Liver (tissue), 8 donors: ENCODE measurements at regions not wholly inside any gene's neighbourhood (a gene's known extent, or its start where the extent isn't known, plus 50 kb on each side); places are given as distances from the start of the nearest gene placed in this dataset.

Experiments
- DNase-seq: peaks from one replicate; pipeline ENCODE4 v3.0.0-alpha.2; 2017; ENCODE audit warnings: low spot score
- H3K27ac ChIP-seq, 2 donors: one replicate each; pipeline ENCODE4 v1.7.0; 2013; ENCODE audit warnings: inconsistent platforms in 2 of 2, low read length in 2 of 2, control low read depth in 1 of 2, low read depth in 1 of 2, mild to moderate bottlenecking in 1 of 2
- H3K27me3 ChIP-seq, 4 donors: one replicate each; pipeline versions ENCODE4 v1.6.1 to v1.7.0; 2013; ENCODE audit warnings: low read length in 3 of 4, inconsistent platforms in 1 of 4, mild to moderate bottlenecking in 1 of 4, moderate library complexity in 1 of 4; ENCODE audit not compliant: control insufficient read depth in 4 of 4, insufficient read depth in 4 of 4
- H3K36me3 ChIP-seq, 4 donors: one replicate each; pipeline versions ENCODE4 v1.6.1 to v1.7.0; 2013; ENCODE audit warnings: low read length in 3 of 4, mild to moderate bottlenecking in 3 of 4, low read depth in 1 of 4, moderate library complexity in 1 of 4; ENCODE audit not compliant: control insufficient read depth in 4 of 4, insufficient read depth in 3 of 4
- H3K4me1 ChIP-seq, 4 donors: one replicate each; pipeline versions ENCODE4 v1.6.1 to v1.7.0; 2013; ENCODE audit warnings: low read length in 3 of 4, mild to moderate bottlenecking in 3 of 4, moderate library complexity in 1 of 4; ENCODE audit not compliant: control insufficient read depth in 4 of 4, insufficient read depth in 4 of 4
- H3K4me3 ChIP-seq, 3 donors: one replicate each; pipeline versions ENCODE4 v1.6.1 to v1.7.0; 2013; ENCODE audit warnings: low read length in 3 of 3, control low read depth in 1 of 3, low read depth in 1 of 3, mild to moderate bottlenecking in 1 of 3
- H3K9ac ChIP-seq, 2 donors: one replicate each; pipeline ENCODE4 v1.7.0; 2013; ENCODE audit warnings: low read length in 2 of 2, mild to moderate bottlenecking in 2 of 2, moderate library complexity in 2 of 2, control low read depth in 1 of 2, low read depth in 1 of 2
- H3K9me3 ChIP-seq, 4 donors: one replicate each; pipeline versions ENCODE4 v1.6.1 to v1.7.0; 2013; ENCODE audit warnings: low read length in 3 of 4; ENCODE audit not compliant: control insufficient read depth in 4 of 4
- EGR1 ChIP-seq, 2 donors: IDR thresholded peaks; 2 replicates each; pipeline ENCODE4 v1.6.1; 2016 to 2018; ENCODE audit warnings: antibody characterized with exemption in 2 of 2, low read depth in 2 of 2
- FOXA1 ChIP-seq: IDR thresholded peaks from 2 replicates; pipeline ENCODE4 v1.6.1; 2016; ENCODE audit warnings: antibody characterized with exemption
- FOXA2 ChIP-seq: IDR thresholded peaks from 2 replicates; pipeline ENCODE4 v1.6.1; 2016; ENCODE audit warnings: antibody characterized with exemption
- GABPA ChIP-seq, 2 donors: IDR thresholded peaks in 1 of 2; conservative IDR thresholded peaks in 1 of 2; 2 replicates each; pipeline ENCODE4 v1.6.1; 2016; ENCODE audit warnings: antibody characterized with exemption in 2 of 2, mild to moderate bottlenecking in 1 of 2, moderate library complexity in 1 of 2
- HNF4A ChIP-seq, 2 donors: conservative IDR thresholded peaks; 2 replicates each; pipeline ENCODE4 v1.6.1; 2016; ENCODE audit warnings: antibody characterized with exemption in 2 of 2, mild to moderate bottlenecking in 2 of 2
- HNF4G ChIP-seq: IDR thresholded peaks from 2 replicates; pipeline ENCODE4 v1.6.1; 2016; ENCODE audit warnings: antibody characterized with exemption
- JUND ChIP-seq, 2 donors: IDR thresholded peaks; 2 replicates each; pipeline ENCODE4 v1.6.1; 2016; ENCODE audit warnings: antibody characterized with exemption in 2 of 2
- NR2F2 ChIP-seq: IDR thresholded peaks from 2 replicates; pipeline ENCODE4 v1.6.1; 2016; ENCODE audit warnings: antibody characterized with exemption
- RAD21 ChIP-seq, 2 donors: IDR thresholded peaks; 2 replicates each; pipeline ENCODE4 v1.6.1; 2016; ENCODE audit warnings: antibody characterized with exemption in 2 of 2, mild to moderate bottlenecking in 2 of 2
- RXRA ChIP-seq, 2 donors: IDR thresholded peaks; 2 replicates each; pipeline ENCODE4 v1.6.1; 2017 to 2018; ENCODE audit warnings: antibody characterized with exemption in 2 of 2, mild to moderate bottlenecking in 1 of 2
- SP1 ChIP-seq: IDR thresholded peaks from 2 replicates; pipeline ENCODE4 v1.6.1; 2018; ENCODE audit warnings: antibody characterized with exemption, mild to moderate bottlenecking
- TAF1 ChIP-seq: conservative IDR thresholded peaks from 2 replicates; pipeline ENCODE4 v1.6.1; 2016; ENCODE audit warnings: antibody characterized with exemption, mild to moderate bottlenecking
- YY1 ChIP-seq: IDR thresholded peaks from 2 replicates; pipeline ENCODE4 v1.6.1; 2016; ENCODE audit warnings: antibody characterized with exemption, mild to moderate bottlenecking
- whole genome bisulfite sequencing: extraction: QIAGEN DNeasy Blood & Tissue Kit; methylation state at CpG from one replicate; pipeline ENCODE4 v1.1.7; 2013; 5-methylcytosine and 5-hydroxymethylcytosine counted together
- TF ChIP-seq, protein P1 (sequence below): IDR thresholded peaks from 2 replicates; pipeline ENCODE4 v1.6.1; 2016; ENCODE audit warnings: antibody characterized with exemption
- TF ChIP-seq, protein P2 (sequence below): fragments of 150-350 bp; IDR thresholded peaks from 2 replicates; pipeline ENCODE4 v1.5.1; 2017; ENCODE audit warnings: improper control_type of control experiment, low read depth, low read length; ENCODE audit not compliant: missing input control
- TF ChIP-seq, protein P3 (sequence below): IDR thresholded peaks from 2 replicates; pipeline ENCODE4 v1.6.1; 2016; ENCODE audit warnings: antibody characterized with exemption, mild to moderate bottlenecking
- TF ChIP-seq, protein P4 (sequence below): IDR thresholded peaks from 2 replicates; pipeline ENCODE4 v1.6.1; 2016; ENCODE audit warnings: antibody characterized with exemption
- donor health status: healthy.
- donor health status: healthy.
- donor health status: healthy.
- donor health status: healthy.
- donor health status: healthy.

DNA sequence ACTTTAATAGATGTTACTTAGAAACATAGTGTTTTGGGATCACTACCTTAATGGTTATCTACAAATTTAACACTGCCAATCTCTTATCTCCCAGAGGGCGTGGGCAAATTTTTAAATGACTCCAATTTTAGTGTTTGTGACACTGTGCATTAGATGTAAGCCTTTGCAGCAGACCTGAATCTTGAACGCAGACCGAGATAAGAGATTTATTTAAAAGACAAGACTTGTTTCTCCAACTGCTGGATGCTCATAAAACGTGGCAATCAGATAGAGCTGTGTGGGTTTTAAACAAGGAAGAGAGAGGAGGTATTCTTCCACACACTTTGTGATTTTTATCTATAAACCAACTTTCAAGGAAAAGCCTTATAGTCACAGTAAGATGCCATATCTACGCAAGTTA is 252.5 kb upstream of the NR3C2 start:
- H3K27me3 ChIP-seq = no peaks in the 10 kb centered on the region
- no peak overlapping the region for H3K9ac ChIP-seq
- 72% methylated on average over 5 of the region's 5 CpGs for WGBS
- H3K4me1 ChIP-seq = no peaks in the 10 kb centered on the region
- TF ChIP-seq, protein P1, sequence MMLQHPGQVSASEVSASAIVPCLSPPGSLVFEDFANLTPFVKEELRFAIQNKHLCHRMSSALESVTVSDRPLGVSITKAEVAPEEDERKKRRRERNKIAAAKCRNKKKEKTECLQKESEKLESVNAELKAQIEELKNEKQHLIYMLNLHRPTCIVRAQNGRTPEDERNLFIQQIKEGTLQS = no peak
- no peak for TF ChIP-seq FOXA2
- no peaks in the 10 kb centered on the region for H3K36me3 ChIP-seq
- no peaks in the 10 kb centered on the region for H3K9me3 ChIP-seq
- no peak overlapping the region for H3K27ac ChIP-seq
- H3K4me3 ChIP-seq = no peak overlapping the region
- DNase-seq = no peak

DNA sequence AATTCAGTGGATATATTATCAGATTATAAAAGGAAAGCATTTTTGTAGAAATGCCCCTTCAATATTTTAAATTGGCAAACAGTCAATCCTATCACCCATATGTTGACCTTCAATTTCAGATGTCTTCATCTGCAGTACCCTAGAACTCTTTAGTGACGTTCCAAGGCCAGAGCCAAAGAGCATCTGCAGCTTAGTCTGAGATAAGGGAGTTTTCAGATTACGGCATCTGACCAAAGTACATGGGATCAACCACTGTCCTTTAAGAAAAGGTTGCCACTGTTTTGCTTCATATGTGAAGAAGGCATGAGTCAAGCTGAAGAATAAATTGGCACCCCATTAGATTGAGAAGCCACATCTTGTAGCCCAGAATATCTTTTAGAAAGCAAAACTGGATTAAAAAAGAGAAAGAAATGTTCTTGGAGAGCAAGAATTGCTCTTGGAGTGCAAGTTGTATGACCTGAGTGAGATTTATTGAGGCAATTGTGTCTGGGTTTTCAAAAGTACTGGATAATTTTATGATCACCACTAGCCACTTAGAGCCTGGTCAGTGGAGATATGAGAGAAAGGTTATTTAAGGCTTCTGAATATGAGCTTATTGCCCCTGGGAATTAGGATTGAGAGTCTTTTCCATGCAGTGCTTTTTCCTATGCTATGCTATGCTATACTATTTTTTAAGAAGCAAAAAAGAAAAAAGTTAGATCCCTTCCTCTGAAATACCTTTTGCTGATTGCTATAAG is 251.9 kb upstream of the NR3C2 start:
- Histone ChIP-seq H3K27me3 (no peaks in the 10 kb centered on the region), H3K9ac (no peak overlapping the region), H3K36me3 (no peaks in the 10 kb centered on the region), H3K4me3 (no peak overlapping the region), H3K9me3 (no peaks in the 10 kb centered on the region), H3K4me1 (no peaks in the 10 kb centered on the region), H3K27ac (no peak overlapping the region)
- 44% methylated on average over 2 of the region's 2 CpGs for WGBS
- no peak for DNase-seq
- TF ChIP-seq SP1 = no peak
- TF ChIP-seq HNF4A (conservative IDR thresholded peaks at IDR 0.05) = peak; percentile 27 to 80
- TF ChIP-seq RXRA (IDR thresholded peaks at IDR 0.05) = peak in 1 of 2 donors; percentile 60
- TF ChIP-seq, protein P2, sequence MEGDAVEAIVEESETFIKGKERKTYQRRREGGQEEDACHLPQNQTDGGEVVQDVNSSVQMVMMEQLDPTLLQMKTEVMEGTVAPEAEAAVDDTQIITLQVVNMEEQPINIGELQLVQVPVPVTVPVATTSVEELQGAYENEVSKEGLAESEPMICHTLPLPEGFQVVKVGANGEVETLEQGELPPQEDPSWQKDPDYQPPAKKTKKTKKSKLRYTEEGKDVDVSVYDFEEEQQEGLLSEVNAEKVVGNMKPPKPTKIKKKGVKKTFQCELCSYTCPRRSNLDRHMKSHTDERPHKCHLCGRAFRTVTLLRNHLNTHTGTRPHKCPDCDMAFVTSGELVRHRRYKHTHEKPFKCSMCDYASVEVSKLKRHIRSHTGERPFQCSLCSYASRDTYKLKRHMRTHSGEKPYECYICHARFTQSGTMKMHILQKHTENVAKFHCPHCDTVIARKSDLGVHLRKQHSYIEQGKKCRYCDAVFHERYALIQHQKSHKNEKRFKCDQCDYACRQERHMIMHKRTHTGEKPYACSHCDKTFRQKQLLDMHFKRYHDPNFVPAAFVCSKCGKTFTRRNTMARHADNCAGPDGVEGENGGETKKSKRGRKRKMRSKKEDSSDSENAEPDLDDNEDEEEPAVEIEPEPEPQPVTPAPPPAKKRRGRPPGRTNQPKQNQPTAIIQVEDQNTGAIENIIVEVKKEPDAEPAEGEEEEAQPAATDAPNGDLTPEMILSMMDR = no peak
- no peak for TF ChIP-seq YY1
- TF ChIP-seq, protein P1 = no peak
- no peak for TF ChIP-seq HNF4G
- TF ChIP-seq EGR1 (IDR thresholded peaks at IDR 0.05; ENCODE audit: low read depth in 2 of 2) = no peak
- no peak for TF ChIP-seq FOXA2
- TF ChIP-seq RAD21 (IDR thresholded peaks at IDR 0.05) = no peak

DNA sequence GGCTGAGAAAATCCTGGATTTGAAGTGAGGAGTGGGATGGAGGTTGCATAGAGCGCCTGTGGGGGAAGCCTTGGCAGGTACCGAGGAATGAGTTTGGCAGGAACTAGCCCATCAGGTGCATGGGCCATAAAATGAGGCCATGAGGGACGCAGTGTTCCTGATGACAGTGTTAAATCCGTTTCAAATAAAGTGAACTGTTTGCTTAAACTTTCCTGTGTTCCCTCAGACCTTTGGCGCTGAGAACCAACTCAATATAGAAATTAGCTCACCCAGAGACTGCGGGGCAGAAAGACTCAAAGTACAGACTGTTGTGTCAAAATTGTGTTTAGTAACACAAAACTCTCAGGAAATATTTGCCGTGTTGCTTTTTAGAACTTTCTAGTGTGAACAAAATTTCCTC is 250.0 kb upstream of the NR3C2 start:
- H3K9me3 ChIP-seq = no peaks in the 10 kb centered on the region
- 47% methylated on average over 7 of the region's 7 CpGs for WGBS
- no peaks in the 10 kb centered on the region for H3K27me3 ChIP-seq
- no peaks in the 10 kb centered on the region for H3K4me1 ChIP-seq
- no peak for DNase-seq
- peak overlapping the region in 1 of 2 donors; percentile 38 for H3K9ac ChIP-seq
- H3K36me3 ChIP-seq = no peaks in the 10 kb centered on the region
- H3K27ac ChIP-seq = peak overlapping the region; percentile 15 to 66
- no peak overlapping the region for H3K4me3 ChIP-seq
- TF ChIP-seq HNF4G (no peak), NR2F2 (no peak), SP1 (peak; percentile 62), GABPA (IDR thresholded peaks at IDR 0.05 in 1 of 2, conservative IDR thresholded peaks at IDR 0.05 in 1 of 2) (peak in 1 of 2 donors; percentile 46), JUND (IDR thresholded peaks at IDR 0.05) (peak in 1 of 2 donors; percentile 78), RXRA (IDR thresholded peaks at IDR 0.05) (peak; percentile 15 to 80), YY1 (peak; percentile 53), EGR1 (IDR thresholded peaks at IDR 0.05; ENCODE audit: low read depth in 2 of 2) (no peak), FOXA2 (no peak), FOXA1 (no peak), HNF4A (conservative IDR thresholded peaks at IDR 0.05) (peak; percentile 72 to 83), TAF1 (no peak), RAD21 (IDR thresholded peaks at IDR 0.05) (peak in 1 of 2 donors; percentile 23)
- TF ChIP-seq, protein P1 = no peak
- TF ChIP-seq, protein P3, sequence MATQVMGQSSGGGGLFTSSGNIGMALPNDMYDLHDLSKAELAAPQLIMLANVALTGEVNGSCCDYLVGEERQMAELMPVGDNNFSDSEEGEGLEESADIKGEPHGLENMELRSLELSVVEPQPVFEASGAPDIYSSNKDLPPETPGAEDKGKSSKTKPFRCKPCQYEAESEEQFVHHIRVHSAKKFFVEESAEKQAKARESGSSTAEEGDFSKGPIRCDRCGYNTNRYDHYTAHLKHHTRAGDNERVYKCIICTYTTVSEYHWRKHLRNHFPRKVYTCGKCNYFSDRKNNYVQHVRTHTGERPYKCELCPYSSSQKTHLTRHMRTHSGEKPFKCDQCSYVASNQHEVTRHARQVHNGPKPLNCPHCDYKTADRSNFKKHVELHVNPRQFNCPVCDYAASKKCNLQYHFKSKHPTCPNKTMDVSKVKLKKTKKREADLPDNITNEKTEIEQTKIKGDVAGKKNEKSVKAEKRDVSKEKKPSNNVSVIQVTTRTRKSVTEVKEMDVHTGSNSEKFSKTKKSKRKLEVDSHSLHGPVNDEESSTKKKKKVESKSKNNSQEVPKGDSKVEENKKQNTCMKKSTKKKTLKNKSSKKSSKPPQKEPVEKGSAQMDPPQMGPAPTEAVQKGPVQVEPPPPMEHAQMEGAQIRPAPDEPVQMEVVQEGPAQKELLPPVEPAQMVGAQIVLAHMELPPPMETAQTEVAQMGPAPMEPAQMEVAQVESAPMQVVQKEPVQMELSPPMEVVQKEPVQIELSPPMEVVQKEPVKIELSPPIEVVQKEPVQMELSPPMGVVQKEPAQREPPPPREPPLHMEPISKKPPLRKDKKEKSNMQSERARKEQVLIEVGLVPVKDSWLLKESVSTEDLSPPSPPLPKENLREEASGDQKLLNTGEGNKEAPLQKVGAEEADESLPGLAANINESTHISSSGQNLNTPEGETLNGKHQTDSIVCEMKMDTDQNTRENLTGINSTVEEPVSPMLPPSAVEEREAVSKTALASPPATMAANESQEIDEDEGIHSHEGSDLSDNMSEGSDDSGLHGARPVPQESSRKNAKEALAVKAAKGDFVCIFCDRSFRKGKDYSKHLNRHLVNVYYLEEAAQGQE = peak; percentile 22
- TF ChIP-seq, protein P4, sequence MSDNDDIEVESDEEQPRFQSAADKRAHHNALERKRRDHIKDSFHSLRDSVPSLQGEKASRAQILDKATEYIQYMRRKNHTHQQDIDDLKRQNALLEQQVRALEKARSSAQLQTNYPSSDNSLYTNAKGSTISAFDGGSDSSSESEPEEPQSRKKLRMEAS = peak; percentile 49
- TF ChIP-seq, protein P2 = no peak
